HG03159 (cell line): ENCODE measurements at regions not wholly inside any gene's neighbourhood (a gene's known extent, or its start where the extent isn't known, plus 50 kb on each side); places are given as distances from the start of the nearest gene placed in this dataset.
"Not testable (repeated sequence)": the region's sequence is repeated elsewhere in the genome, so short reads cannot be mapped to it uniquely, and the experiment has no call there.

Source experiments
- ATAC-seq: cut with Tn5 transposase; IDR thresholded peaks from one replicate; pipeline ENCODE4 v1.9.1; 2021; ENCODE audit warnings: mild to moderate bottlenecking, moderate library complexity; ENCODE audit not compliant: unreplicated experiment

DNA sequence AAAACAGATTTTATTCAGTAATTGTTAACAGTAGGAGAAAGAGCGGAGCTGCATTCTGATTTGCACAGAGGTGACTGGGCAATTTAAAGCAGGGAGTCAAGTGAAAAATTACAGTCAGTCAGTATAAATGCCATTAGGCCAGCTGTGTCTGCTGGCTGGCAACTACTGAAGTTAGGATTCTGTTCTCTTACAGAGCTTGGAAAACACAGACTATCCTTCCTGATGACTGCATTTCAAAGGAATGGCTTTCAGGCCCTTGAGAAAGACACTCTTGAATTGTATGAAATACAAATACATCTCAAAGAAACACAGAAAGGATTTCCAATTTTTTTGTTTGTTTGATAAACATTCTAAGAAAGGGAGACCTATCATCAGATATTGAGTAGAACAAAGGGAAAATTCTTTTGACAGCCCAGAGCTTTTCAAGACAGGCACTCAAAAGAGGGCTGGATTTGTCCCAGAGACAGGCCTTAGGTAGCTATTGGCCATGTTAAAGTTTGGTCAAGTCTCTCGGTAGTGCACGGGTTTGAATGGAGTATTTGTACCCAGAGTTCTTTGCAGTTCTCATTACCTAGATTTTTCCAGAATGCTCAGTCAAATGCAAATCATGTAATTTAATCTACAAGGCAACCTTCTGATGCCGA, 551.2 kb upstream of the CCDC54 start:
- no peak for ATAC-seq

DNA sequence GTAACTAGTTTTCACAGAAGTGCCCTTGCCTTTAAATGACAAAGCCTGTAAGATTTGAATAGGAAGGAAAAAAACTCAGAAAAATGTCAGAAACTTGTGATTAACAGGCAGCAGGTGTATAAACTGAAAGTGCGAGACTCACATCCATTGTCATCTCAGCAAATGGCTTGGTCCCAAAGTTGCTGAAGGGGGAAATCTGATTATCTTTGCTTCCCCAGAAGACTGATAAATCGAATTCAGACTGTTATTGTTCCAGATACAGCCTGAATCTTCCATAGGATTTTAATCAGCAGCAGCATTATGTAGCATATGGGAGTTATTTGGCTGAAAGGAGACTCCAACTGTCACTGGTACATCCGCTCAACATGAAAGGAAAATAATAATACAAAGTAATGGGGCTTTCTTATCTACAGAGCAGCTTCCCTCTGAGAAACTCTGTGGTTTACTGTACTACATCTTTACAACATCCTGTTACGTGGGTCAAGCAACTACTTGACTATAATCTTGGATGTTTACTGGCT, 550.4 kb upstream of the CCDC54 start:
- ATAC-seq = no peak

DNA sequence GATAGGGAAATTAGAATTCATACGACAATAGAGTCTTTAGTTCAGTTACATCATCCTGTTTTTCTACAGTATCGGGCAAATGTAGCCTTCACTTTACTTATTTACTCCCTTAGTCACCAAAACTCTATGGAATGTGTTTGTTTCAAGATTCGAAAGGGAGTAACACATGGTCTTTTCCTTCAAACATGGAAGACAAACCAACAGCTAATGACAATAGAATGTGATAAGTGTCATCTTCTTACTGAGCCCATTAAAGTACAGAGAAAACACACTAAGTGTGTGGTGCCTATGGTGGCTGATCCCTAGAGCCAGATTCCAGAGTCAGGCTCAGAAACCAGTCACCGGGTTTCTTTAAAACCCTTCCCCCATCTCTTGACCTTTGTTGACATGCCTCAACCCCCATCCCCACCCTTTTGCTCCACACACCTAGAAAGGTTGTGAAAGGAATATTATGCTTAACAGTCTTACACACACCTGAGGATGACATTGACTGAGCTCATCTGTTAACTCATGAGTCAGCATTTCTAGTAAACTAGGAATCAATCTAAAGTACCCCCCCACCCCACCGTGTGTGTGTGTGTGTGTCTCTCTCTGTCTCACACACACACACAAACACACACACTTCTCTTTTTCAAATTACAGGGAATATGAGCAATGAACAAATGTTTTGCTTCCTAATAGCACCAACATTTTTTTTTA, 549.6 kb upstream of the CCDC54 start:
- ATAC-seq = no peak

DNA sequence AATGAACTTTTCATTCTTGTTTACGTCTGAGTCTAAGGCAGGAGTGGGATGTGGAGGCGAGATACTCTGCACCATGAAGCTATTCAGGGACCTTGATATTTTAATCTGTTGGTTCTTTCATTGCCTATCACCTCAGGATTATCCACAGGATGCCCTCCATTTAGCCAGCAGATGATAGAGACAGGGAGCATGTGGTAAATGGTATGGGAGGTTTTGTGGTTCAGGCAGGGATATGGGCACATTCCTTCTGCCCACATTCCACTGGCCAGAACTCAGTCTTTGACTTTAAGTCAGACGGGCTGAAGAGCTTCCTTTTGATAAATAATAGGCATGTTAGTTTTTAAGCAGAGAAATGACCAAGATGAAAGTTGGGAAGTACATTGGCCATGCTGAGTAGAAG, 548.0 kb upstream of the CCDC54 start:
- ATAC-seq = no peak

DNA sequence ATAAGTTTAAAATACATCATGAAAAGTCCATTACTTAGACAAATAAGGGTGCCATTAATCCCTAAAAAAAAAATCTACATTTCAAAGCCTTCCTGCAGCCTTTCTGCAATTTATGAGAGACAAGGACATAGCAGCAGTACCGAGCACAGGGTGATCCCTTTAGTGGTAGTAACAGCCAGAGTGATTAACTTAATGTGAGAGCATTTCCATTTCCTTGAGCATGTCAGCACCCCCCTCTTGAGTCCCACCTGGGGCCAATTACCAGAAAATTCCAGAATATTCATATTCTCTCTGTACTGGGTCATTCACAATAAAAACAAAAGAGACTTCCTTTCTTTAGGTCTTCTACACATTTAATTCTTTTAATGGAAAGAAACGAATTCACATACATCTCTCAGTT, 546.9 kb upstream of the CCDC54 start:
- ATAC-seq = no peak

DNA sequence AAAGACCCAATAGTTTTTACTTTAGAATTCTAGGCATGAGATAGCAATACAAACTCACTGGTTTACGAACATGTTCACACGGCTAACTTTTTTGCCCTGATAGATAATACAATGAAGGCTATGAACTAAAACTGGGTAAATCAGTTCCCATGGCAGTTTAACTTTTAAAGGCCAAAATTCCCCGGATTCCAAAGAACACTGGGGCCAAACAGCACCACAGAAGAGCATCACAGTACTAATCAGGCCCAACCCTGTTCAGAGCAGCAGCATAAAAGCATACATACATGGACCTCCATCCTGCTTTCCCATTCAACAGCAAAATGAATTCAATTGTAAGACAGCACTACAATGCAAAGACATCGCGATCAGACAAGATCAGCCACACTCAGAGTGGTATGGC, 540.3 kb upstream of the CCDC54 start:
- no peak for ATAC-seq

DNA sequence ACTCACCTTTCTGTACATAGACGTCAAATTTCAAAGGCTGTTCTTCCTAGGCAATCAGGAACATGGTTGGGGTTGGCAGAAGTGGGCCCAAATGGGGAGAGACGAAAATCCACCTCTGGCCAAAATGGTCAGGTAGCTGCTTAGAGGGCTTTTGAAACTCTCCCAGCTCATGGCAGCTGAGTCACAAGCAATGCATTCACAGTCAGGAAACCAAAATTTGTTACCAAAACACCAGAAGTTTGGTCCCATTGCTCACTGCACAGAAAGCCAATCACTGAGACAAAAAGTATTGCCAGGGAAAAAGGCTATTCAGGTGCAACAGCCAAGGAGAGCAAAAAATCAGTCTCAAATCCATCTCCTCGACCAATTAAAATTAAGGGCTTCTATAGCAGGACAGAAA, 539.6 kb upstream of the CCDC54 start:
- no peak for ATAC-seq

DNA sequence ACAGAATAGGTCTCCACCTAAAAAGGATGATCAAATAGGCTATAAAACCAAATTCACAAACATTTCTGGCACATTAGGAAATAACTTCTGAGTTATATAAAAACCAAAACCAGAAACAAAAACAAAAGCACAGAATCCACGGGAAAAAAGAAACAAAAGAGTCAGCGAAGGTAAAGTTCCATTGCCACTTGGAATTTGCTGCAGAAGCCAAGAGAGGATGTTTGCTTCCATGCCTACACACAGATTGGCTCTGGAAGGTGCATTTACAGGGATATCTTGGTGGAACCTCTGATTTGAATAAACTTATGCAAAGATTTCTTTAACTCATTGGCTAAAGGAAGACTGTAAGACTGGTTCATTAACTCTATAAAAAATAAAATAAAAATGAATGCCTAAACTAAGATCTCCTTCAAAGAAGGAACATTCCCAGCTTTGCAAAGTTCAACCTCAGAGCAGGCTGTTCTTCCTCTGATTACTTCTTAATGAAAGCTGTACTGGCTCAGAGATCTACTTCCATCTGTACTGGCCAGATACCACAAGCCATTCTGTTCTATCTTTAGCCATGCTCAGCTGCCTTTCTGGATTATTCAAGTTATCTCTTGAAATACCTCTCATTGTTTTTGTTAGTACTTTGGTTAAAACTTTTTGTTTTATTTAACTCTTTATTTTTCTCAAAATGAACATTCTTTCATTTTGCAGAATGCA, 537.5 kb upstream of the CCDC54 start:
- no peak for ATAC-seq

DNA sequence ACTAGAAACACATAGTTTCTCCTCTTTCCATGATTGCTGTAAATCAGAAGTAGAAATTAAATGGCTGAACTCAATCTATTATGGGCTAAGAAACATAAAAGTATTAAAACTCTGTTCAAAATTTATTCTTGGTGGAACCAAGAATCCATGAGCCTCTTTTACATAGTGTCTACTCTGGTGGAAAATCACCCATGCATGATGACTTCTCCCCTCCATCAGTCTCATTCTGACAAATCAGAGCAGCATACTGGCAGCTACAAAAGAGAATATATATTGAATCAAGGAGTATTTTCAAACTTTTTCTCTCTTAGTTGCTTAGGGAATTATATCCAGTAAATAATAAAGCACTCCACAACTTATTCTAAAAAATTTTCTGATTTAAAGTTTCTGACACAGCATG, 536.9 kb upstream of the CCDC54 start:
- no peak for ATAC-seq

DNA sequence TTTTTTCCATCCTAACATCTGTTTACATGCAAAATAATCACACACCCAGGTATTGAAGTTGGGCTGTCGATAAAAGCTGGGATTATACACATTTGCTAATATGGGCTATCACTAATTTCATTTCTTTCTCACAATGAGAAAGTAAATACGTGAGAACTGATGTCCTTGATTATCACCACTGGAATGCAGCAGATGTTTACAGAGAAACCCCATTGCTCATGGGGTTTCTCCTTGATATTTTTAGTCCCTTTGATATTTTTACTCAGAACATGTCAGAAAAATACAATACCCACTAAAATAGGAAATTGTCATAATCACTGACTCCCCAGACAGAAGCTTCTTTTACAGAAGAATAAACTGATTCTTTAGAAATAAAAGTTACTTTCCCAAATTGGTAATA, 535.1 kb upstream of the CCDC54 start:
- ATAC-seq = no peak

DNA sequence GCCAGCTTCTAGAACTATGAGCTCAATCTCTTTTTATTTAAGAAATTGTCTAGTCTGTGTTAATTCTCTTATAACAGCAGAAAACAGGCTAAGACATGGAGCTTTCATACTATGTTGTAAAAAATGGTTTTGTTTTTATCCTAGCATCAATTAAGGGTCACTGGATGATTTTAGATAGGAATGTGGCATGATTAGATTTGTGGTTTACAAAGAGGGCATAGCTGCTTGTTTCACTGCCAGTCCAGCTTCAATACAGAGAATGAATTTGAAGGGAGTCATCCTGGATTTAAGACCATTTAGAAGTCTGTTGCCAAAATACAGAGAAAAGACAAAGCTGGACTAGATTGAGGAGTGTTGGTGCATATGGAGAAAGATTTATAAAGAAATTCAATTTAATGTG, 532.6 kb upstream of the CCDC54 start:
- ATAC-seq = no peak

DNA sequence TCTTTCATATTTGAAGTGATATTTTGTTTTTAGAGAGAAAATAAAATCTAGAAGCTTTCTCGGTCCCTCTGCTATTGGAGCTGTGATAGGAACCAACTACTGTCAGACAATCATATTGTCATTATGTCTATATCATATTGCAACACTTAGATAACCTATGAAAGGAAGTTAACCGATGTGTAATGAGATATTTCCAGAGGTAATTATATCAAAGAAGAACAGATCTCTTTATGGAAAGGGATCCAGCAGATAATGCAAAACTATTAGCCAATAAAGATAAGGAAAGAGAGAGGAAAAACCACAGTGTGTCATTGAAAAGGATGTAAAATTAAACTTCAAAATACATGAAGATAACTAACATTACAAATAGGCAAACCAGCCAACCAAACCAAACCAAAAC, 529.1 kb upstream of the CCDC54 start:
- no peak for ATAC-seq

DNA sequence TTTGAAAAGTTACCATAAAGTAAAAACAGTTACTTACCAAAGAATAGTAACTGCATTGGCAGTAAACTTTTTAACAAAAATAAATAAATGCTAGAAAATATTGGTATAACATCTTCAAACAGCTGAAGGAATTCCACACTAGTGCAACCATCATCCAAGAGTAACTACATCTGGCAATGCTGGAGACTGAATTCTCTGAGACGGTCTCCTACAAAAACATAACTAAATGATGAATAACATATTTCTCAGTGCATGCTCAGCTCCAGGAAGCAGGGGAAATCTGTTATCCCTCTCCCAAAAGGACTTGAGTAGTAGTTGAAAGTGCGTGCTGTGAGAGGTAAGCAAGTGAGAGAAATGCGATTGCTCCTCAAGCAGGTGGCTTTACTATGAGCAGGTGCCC, 526.8 kb upstream of the CCDC54 start:
- ATAC-seq = no peak

DNA sequence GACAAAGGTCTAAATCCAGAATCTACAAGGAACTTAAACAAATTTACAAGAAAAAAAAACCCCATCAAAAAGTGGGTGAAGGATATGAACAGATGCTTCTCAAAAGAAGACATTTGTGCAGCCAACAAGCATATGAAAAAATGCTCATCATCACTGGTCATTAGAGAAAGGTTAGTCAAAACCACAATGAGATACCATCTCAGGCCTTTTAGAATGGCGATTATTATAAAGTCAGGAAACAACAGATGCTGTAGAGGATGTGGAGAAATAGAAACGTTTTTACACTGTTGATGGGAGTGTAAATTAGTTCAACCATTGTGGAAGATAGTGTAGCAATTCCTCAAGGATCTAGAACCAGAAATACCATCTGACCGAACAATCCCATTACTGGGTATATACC, 518.9 kb upstream of the CCDC54 start:
- ATAC-seq = not testable (repeated sequence)

DNA sequence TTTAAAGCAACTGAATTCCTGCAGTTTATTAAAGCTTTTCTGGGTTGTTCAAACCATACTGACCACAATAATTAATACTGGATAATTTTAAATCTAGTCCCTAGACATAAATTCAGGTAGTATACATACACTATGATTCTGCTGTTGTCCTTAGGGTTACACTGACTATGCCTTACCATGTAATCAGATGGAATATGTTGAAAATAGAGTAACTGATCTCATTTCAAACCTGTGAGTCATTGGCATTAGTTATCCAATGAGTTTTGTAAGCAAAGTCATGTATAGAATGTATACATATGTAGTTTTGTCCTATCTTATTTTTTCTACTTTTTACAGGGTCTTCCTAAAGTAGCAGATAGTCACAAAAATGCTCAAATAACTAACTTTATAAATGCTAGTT, 517.1 kb upstream of the CCDC54 start:
- no peak for ATAC-seq

DNA sequence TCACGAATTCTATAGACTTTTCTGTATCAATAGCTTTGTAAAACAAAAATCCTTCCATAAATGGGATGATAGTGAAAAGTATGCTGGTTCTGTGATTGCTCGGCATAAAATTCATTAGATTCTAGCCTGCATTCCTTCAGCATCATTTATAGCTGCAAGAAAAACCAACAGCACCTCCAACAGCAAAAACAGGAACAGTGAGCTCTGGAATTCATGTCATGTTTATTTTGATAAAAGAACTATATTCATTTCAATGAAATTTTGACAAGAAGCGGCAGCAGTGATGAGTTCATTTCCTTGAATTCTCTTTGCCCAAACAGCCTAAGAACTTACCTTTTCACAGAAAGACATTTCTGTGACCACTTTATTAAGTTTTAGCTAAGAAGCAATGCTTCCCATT, 515.2 kb upstream of the CCDC54 start:
- ATAC-seq = no peak

DNA sequence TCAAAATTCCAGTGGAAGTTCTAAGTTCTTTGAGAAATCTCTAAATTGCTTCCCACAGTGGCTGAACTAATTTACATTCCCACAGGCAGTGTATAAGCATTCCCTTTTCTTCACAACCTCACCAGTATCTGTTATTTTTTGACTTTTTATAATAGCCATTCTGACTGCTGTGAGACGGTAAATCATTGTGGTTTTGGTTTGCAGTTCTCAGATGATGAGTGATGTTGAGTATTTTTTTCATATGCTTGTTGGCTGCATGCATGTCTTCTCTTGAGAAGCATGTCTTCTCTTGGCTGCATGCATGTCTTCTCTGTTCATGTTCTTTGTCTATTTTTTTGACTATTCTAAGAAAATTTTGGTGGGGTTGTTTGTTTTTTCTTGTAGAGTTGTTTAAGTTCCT, 499.6 kb upstream of the CCDC54 start:
- ATAC-seq = no peak

DNA sequence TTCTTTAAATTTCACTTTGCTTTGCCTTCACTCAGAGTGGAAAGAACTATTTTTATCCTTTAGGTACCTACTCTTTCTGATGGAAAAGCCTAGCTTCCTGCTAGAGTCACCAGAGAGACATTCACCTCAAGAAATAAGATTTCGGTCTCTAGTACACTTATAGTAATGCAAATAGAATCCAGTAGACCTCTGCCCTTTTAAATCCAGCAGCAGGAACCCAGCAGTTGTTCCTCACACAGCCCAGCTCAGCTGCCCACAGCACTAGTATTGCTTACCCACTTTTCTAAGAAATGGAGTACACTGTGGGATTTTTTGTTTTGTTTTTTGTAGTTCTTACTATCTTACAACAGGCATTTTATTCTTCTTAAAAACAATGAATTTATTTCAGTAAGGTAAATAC, 497.0 kb upstream of the CCDC54 start:
- ATAC-seq = no peak

DNA sequence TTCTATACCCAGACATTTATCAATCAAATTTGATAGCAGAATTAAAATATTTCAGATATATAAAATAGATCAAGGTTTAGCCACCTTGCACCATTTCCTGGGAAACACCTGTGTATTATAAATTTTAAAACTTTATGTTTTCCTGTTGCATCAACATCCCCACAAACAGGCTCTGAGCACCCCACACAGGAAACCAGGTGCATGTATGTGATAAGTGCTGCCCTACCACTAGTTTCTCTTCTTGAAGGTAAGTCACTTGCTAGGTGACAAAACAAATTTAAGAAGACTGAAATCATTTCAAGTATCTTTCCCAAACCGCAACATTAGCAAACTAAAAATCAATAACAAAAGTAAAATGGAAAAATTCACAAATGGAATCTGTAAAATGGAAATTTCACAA, 496.1 kb upstream of the CCDC54 start:
- no peak for ATAC-seq

DNA sequence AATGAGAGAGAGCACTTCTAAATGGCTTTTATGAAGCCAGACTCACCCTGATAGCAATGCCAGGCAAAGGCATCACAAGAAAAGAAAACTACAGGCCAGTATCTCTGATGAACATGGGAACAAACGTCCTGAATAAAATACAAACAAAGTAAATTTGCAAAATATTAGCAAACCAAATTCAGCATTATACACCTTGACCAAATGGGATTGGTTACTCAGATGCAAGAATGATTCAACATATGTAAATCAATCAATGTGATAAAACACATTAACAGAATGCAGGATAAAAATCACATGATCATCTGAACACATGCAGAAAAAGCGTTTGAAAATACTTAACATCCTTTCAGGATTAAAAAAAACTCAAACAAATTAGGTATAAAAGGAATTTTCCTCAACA, 494.9 kb upstream of the CCDC54 start:
- no peak for ATAC-seq

DNA sequence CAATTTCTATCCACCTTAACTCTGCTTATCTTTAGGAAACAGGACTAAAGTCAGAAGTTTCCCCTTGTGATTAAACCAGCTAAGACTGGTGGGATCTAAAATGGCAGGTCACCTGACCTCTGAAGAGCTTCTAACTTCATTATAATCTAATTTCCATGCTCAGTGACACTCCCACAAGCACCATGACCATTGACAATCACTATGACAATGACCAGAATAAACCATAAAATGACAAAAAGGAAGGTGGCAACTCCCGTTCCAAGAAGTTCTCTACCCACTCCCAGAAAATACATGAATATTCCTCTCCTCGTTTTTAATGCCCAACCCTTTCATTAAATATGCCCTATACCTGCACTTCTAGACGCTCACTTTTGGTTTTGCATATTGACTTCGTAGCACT, 471.2 kb upstream of the CCDC54 start:
- ATAC-seq = no peak
